ENCODE measurements at regions not wholly inside any gene's neighbourhood (a gene's known extent, or its start where the extent isn't known, plus 50 kb on each side); places are given as distances from the start of the nearest gene placed in this dataset.

- DNase-seq (ENCODE audit: low read depth, low spot score) = no peak
- ChIA-PET POLR2A (no interaction called here), CTCF (no interaction called here)
- no peak for TF ChIP-seq CTCF (IDR thresholded peaks at IDR 0.05; ENCODE audit: insufficient read depth, low read length, missing control alignments)
- no peak overlapping the region for H3K4me3 ChIP-seq (ENCODE audit: low read depth, low read length)
Observed at GRCh38 chr4:59091146-59092142, 1981.3 kb upstream of the IGFBP7 start.

- ChIA-PET CTCF (no interaction called here), POLR2A (no interaction called here)
- no peak for DNase-seq (ENCODE audit: low read depth, low spot score)
- H3K4me3 ChIP-seq (ENCODE audit: low read depth, low read length) = no peak overlapping the region
- no peak for TF ChIP-seq CTCF (IDR thresholded peaks at IDR 0.05; ENCODE audit: insufficient read depth, low read length, missing control alignments)
Observed at GRCh38 chr4:59094505-59094904, 1984.3 kb upstream of the IGFBP7 start.

GRCh38 chr4:59102311-59102710 is 1992.1 kb upstream of the IGFBP7 start:
- no peak for TF ChIP-seq CTCF (IDR thresholded peaks at IDR 0.05; ENCODE audit: insufficient read depth, low read length, missing control alignments)
- no peak for DNase-seq (ENCODE audit: low read depth, low spot score)
- ChIA-PET POLR2A (no interaction called here), CTCF (no interaction called here)
- no peak overlapping the region for H3K4me3 ChIP-seq (ENCODE audit: low read depth, low read length)

GRCh38 chr4:59120287-59120814 is 2010.2 kb upstream of the IGFBP7 start:
- no peak overlapping the region for H3K4me3 ChIP-seq (ENCODE audit: low read depth, low read length)
- ChIA-PET POLR2A (no interaction called here), CTCF (no interaction called here)
- no peak for TF ChIP-seq CTCF (IDR thresholded peaks at IDR 0.05; ENCODE audit: insufficient read depth, low read length, missing control alignments)
- no peak for DNase-seq (ENCODE audit: low read depth, low spot score)

GRCh38 chr4:59122626-59123025 is 2012.4 kb upstream of the IGFBP7 start:
- CTCF ChIA-PET = no interaction called here
- no peak for DNase-seq (ENCODE audit: low read depth, low spot score)

More at GRCh38 chr4:59122626-59123025, 2012.4 kb upstream of the IGFBP7 start:
- no peak for TF ChIP-seq CTCF (IDR thresholded peaks at IDR 0.05; ENCODE audit: insufficient read depth, low read length, missing control alignments)
- no peak overlapping the region for H3K4me3 ChIP-seq (ENCODE audit: low read depth, low read length)
- POLR2A ChIA-PET = no interaction called here
